ENCODE measurements at regions not wholly inside any gene's neighbourhood (a gene's known extent, or its start where the extent isn't known, plus 50 kb on each side); places are given as distances from the start of the nearest gene placed in this dataset.

DNA sequence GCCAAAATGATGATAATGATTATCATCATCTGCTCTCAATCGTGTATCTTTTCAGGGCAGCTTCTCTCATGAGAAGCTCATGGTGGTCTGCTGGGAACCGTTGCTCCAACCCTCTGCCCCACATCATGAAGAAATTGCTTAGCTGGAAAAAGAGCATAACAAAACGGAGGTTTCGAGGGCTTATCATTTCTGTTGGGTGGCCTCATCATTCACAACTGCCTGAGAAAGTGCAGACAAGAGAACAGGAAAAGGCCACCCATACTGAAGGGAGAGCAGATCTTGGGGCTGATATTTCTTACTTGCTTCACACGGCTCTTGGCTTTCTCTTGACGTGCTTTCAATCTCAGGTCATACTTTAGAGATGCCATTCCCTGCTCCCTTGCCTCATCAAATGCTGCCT, 471.6 kb downstream of the CD83 start:
- Histone ChIP-seq H3K4me3 (replicated peaks; ENCODE audit: insufficient read depth, low read length) (no peak overlapping the region), H3K27ac (replicated peaks) (no peak overlapping the region), H3K27me3 (ENCODE audit: insufficient read depth, poor library complexity, severe bottlenecking) (no peaks in the 10 kb centered on the region)
- no peak for DNase-seq (ENCODE audit: low read depth in 1 of 2, low spot score in 1 of 2)
- TF ChIP-seq CTCF (IDR thresholded peaks at IDR 0.05; ENCODE audit: insufficient read depth, low read length) = no peak
- TF ChIP-seq REST (IDR thresholded peaks at IDR 0.05; ENCODE audit: insufficient replicate concordance, low read depth) = no peak
- no peak for TF ChIP-seq GABPA (IDR thresholded peaks at IDR 0.05; ENCODE audit: low read depth)
- TF ChIP-seq POLR2AphosphoS5 (IDR thresholded peaks at IDR 0.05; ENCODE audit: low read depth) = no peak
- no peak for TF ChIP-seq SPI1 (IDR thresholded peaks at IDR 0.05; ENCODE audit: borderline replicate concordance, low read depth)

DNA sequence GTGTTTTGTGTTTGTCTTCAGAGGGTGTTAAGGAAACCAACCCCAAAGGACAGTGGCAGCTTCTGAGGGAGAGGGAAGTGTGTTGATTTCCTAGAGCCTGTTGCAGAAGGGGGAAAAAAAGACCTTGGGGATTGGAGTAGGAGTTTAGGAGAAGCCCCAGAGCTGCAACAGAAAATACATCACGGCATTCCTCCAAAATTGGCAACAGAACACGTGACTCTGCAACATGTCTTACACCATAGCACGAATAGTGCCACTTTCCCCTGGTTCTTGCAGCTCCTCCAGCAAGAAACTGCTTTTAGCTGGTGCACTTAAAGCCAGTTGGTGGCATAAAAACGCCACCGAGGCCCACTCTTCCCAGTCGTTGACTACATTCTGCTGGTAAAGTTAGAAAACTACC, 473.0 kb downstream of the CD83 start:
- no peak for DNase-seq (ENCODE audit: low read depth in 1 of 2, low spot score in 1 of 2)
- Histone ChIP-seq H3K27me3 (ENCODE audit: insufficient read depth, poor library complexity, severe bottlenecking) (no peaks in the 10 kb centered on the region), H3K4me3 (replicated peaks; ENCODE audit: insufficient read depth, low read length) (no peak overlapping the region), H3K27ac (replicated peaks) (no peak overlapping the region)
- no peak for TF ChIP-seq CTCF (IDR thresholded peaks at IDR 0.05; ENCODE audit: insufficient read depth, low read length)
- no peak for TF ChIP-seq SPI1 (IDR thresholded peaks at IDR 0.05; ENCODE audit: borderline replicate concordance, low read depth)
- no peak for TF ChIP-seq GABPA (IDR thresholded peaks at IDR 0.05; ENCODE audit: low read depth)
- no peak for TF ChIP-seq REST (IDR thresholded peaks at IDR 0.05; ENCODE audit: insufficient replicate concordance, low read depth)
- TF ChIP-seq POLR2AphosphoS5 (IDR thresholded peaks at IDR 0.05; ENCODE audit: low read depth) = no peak

DNA sequence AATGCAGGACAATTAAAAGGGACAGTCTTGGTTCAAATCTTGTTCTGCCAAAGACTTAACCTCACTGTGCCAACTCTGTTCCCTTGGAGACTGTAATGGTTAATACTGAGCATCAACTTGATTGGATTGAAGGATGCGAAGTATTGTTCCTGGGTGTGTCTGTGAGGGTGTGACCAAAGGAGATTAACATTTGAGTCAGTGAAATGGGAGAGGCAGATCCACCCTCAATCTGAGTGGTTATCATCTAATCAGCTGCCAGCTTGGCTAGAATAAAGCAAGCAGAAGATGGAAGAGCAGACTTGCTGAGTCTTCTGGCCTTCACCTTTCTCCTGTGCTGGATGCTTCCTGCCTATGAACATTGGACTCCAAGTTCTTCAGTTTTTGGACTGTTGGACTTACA, 474.4 kb downstream of the CD83 start:
- Histone ChIP-seq H3K4me3 (replicated peaks; ENCODE audit: insufficient read depth, low read length) (no peak overlapping the region), H3K27me3 (ENCODE audit: insufficient read depth, poor library complexity, severe bottlenecking) (no peaks in the 10 kb centered on the region), H3K27ac (replicated peaks) (no peak overlapping the region)
- TF ChIP-seq SPI1 (IDR thresholded peaks at IDR 0.05; ENCODE audit: borderline replicate concordance, low read depth) = no peak
- TF ChIP-seq POLR2AphosphoS5 (IDR thresholded peaks at IDR 0.05; ENCODE audit: low read depth) = no peak
- no peak for TF ChIP-seq CTCF (IDR thresholded peaks at IDR 0.05; ENCODE audit: insufficient read depth, low read length)
- no peak for TF ChIP-seq GABPA (IDR thresholded peaks at IDR 0.05; ENCODE audit: low read depth)
- TF ChIP-seq REST (IDR thresholded peaks at IDR 0.05; ENCODE audit: insufficient replicate concordance, low read depth) = no peak
- no peak for DNase-seq (ENCODE audit: low read depth in 1 of 2, low spot score in 1 of 2)

Data from HL-60 (cell line).